ENCODE measurements at regions not wholly inside any gene's neighbourhood (a gene's known extent, or its start where the extent isn't known, plus 50 kb on each side); places are given as distances from the start of the nearest gene placed in this dataset.

DNA sequence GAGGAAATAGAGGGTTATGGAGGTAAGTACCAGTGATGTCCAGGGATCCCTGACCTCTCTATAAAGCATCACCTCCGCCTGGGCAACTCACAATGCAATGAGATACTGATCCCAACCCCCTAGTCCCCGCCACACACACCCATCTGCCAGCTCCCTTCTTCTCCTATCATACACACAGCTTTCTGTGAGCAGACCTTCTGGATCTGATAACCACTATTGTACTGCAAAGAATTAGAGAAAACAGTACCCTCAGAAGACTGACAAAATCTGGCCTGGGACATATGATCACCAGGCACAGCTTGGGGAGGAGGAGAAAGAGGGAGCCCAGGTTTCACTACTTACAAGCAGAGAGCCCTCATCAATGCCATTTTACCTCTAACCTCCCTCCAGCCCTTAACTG is 249.0 kb downstream of the SEC61B start:
- H3K4me1 ChIP-seq (ENCODE audit: insufficient read depth, low read length, poor library complexity, severe bottlenecking) = peaks cover 16% of the 10 kb centered on the region
- no peak overlapping the region for H3K4me3 ChIP-seq (ENCODE audit: low read depth, low read length, poor library complexity, severe bottlenecking)
- no peaks in the 10 kb centered on the region for H3K9me3 ChIP-seq (ENCODE audit: low read depth, low read length, poor library complexity, severe bottlenecking)
- no peak for DNase-seq (ENCODE audit: low spot score)
- TF ChIP-seq, protein P1, sequence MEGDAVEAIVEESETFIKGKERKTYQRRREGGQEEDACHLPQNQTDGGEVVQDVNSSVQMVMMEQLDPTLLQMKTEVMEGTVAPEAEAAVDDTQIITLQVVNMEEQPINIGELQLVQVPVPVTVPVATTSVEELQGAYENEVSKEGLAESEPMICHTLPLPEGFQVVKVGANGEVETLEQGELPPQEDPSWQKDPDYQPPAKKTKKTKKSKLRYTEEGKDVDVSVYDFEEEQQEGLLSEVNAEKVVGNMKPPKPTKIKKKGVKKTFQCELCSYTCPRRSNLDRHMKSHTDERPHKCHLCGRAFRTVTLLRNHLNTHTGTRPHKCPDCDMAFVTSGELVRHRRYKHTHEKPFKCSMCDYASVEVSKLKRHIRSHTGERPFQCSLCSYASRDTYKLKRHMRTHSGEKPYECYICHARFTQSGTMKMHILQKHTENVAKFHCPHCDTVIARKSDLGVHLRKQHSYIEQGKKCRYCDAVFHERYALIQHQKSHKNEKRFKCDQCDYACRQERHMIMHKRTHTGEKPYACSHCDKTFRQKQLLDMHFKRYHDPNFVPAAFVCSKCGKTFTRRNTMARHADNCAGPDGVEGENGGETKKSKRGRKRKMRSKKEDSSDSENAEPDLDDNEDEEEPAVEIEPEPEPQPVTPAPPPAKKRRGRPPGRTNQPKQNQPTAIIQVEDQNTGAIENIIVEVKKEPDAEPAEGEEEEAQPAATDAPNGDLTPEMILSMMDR (conservative IDR thresholded peaks at IDR 0.05; ENCODE audit: low read depth, low read length) = no peak
- TF ChIP-seq EZH2 (IDR thresholded peaks at IDR 0.05; ENCODE audit: borderline replicate concordance, low read depth, low read length, poor library complexity, severe bottlenecking) = no peak
- ChIA-PET CTCF (no interaction called here), POLR2A (ENCODE audit: low non-redundant PET) (no interaction called here)
- H3K27me3 ChIP-seq (replicated peaks; ENCODE audit: insufficient read depth, low read depth, low read length, poor library complexity) = no peaks in the 10 kb centered on the region
- intact Hi-C loops (cut with micrococcal nuclease; ENCODE audit: unreplicated experiment) = no loop called here
- no peaks in the 10 kb centered on the region for H3K36me3 ChIP-seq (ENCODE audit: insufficient read depth, low read length, poor library complexity, severe bottlenecking)
- no peak overlapping the region for H3K27ac ChIP-seq (ENCODE audit: low read depth, low read length, poor library complexity, severe bottlenecking)
- no TSS peak for BruUV-seq (replicated peaks)

DNA sequence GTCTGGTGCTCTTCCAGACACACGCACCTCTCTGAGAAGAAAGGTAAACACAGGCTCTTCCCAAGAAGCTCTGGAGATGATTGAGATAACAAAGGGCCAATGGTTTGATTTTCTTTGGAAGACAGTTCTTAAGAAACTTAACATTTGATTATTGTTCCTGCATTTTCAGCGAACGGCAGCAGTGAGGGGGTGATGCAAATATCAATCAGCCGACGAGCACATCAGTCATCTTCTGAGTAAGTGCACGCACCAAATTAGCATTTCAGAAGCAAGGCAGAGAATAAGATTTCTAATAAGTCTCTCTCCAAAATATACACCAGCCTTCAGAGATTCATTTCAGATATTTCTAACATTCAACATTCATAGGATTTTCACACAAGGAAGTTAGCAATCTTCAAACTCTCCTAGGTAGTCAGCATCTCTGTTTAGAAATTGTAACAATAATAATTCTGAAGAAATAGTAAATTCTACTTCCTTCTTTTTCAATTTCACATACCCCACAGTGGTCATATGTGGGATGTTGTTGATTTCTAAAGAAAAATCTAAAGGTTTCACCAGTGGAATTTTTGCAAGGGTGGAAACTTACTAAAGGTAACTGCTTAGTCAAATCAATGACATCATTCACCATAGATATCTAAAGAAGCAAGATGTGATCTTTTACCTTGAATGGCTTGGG is 250.3 kb downstream of the SEC61B start:
- TF ChIP-seq EZH2 (IDR thresholded peaks at IDR 0.05; ENCODE audit: borderline replicate concordance, low read depth, low read length, poor library complexity, severe bottlenecking) = no peak
- TF ChIP-seq, protein P1 (conservative IDR thresholded peaks at IDR 0.05; ENCODE audit: low read depth, low read length) = no peak
- H3K4me1 ChIP-seq (ENCODE audit: insufficient read depth, low read length, poor library complexity, severe bottlenecking) = peaks cover 2% of the 10 kb centered on the region
- POLR2A ChIA-PET (ENCODE audit: low non-redundant PET) = no interaction called here
- H3K36me3 ChIP-seq (ENCODE audit: insufficient read depth, low read length, poor library complexity, severe bottlenecking) = no peaks in the 10 kb centered on the region
- H3K4me3 ChIP-seq (ENCODE audit: low read depth, low read length, poor library complexity, severe bottlenecking) = no peak overlapping the region
- no peak overlapping the region for H3K27ac ChIP-seq (ENCODE audit: low read depth, low read length, poor library complexity, severe bottlenecking)
- no peaks in the 10 kb centered on the region for H3K9me3 ChIP-seq (ENCODE audit: low read depth, low read length, poor library complexity, severe bottlenecking)
- intact Hi-C loops (cut with micrococcal nuclease; ENCODE audit: unreplicated experiment) = no loop called here
- CTCF ChIA-PET = no interaction called here
- no peak for DNase-seq (ENCODE audit: low spot score)
- no peaks in the 10 kb centered on the region for H3K27me3 ChIP-seq (replicated peaks; ENCODE audit: insufficient read depth, low read depth, low read length, poor library complexity)
- BruUV-seq (replicated peaks) = no TSS peak

DNA sequence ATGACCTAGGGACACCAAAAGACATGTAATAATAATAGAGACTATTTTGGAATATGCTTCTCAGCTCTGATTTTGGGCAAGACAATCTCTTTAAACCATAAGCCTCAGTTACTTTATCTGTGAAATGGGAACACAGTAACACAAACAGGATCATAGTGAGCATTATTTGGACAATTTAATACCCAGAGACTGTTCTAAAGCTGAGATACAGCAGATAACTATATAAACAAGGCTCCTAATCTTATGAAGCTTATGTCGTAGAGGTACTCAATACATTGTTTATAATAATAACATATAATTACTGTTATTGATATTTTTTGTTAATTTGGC is 250.8 kb downstream of the SEC61B start:
- intact Hi-C loops (cut with micrococcal nuclease; ENCODE audit: unreplicated experiment) = no loop called here
- H3K9me3 ChIP-seq (ENCODE audit: low read depth, low read length, poor library complexity, severe bottlenecking) = no peaks in the 10 kb centered on the region
- H3K4me1 ChIP-seq (ENCODE audit: insufficient read depth, low read length, poor library complexity, severe bottlenecking) = no peaks in the 10 kb centered on the region
- no peaks in the 10 kb centered on the region for H3K27me3 ChIP-seq (replicated peaks; ENCODE audit: insufficient read depth, low read depth, low read length, poor library complexity)
- CTCF ChIA-PET = no interaction called here
- TF ChIP-seq EZH2 (IDR thresholded peaks at IDR 0.05; ENCODE audit: borderline replicate concordance, low read depth, low read length, poor library complexity, severe bottlenecking) = no peak
- TF ChIP-seq, protein P1 (conservative IDR thresholded peaks at IDR 0.05; ENCODE audit: low read depth, low read length) = no peak
- DNase-seq (ENCODE audit: low spot score) = no peak
- no peak overlapping the region for H3K4me3 ChIP-seq (ENCODE audit: low read depth, low read length, poor library complexity, severe bottlenecking)
- BruUV-seq (replicated peaks) = no TSS peak
- POLR2A ChIA-PET (ENCODE audit: low non-redundant PET) = no interaction called here
- H3K27ac ChIP-seq (ENCODE audit: low read depth, low read length, poor library complexity, severe bottlenecking) = no peak overlapping the region
- H3K36me3 ChIP-seq (ENCODE audit: insufficient read depth, low read length, poor library complexity, severe bottlenecking) = no peaks in the 10 kb centered on the region

All from A673 (cell line).